ENCODE measurements at regions not wholly inside any gene's neighbourhood (a gene's known extent, or its start where the extent isn't known, plus 50 kb on each side); places are given as distances from the start of the nearest gene placed in this dataset.
"Not testable (repeated sequence)": the region's sequence is repeated elsewhere in the genome, so short reads cannot be mapped to it uniquely, and the experiment has no call there.

GRCh38 chr9:110029956-110030480 is 177.9 kb downstream of the C9orf152 start:
- CTCF ChIA-PET = interaction anchor here (1.0 kb wide), 1 partner anchor 123 kb away, joined by 3 read pairs; no protein-coding TSS in a partner anchor
- TF ChIP-seq, protein P1, sequence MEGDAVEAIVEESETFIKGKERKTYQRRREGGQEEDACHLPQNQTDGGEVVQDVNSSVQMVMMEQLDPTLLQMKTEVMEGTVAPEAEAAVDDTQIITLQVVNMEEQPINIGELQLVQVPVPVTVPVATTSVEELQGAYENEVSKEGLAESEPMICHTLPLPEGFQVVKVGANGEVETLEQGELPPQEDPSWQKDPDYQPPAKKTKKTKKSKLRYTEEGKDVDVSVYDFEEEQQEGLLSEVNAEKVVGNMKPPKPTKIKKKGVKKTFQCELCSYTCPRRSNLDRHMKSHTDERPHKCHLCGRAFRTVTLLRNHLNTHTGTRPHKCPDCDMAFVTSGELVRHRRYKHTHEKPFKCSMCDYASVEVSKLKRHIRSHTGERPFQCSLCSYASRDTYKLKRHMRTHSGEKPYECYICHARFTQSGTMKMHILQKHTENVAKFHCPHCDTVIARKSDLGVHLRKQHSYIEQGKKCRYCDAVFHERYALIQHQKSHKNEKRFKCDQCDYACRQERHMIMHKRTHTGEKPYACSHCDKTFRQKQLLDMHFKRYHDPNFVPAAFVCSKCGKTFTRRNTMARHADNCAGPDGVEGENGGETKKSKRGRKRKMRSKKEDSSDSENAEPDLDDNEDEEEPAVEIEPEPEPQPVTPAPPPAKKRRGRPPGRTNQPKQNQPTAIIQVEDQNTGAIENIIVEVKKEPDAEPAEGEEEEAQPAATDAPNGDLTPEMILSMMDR (IDR thresholded peaks at IDR 0.05; ENCODE audit: control extremely low read depth, extremely low read depth, low read depth, missing control alignments) = no peak
- POLR2A ChIA-PET = no interaction called here

DNA sequence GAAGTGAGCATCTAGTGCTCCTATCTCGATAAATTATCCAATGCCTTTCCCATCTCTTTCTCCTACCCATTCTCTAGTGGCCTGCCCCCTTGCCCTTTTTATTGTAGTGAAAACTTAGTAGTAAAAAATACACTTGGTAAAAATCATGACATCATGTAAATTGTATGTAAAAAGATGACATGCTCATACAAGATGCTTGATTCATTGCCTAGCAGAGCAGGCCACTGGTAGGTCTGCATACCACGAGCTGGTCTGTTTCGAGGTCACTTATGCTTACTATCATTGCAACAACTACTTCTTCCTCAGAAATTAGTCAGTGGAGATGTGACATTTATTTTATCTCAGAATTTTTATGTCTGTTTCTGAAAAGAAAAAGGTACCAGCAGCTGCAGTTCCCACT is 177.3 kb downstream of the C9orf152 start:
- ChIA-PET CTCF (interaction anchor here (1.2 to 1.5 kb wide), 2 partner anchors 14 to 19 kb away, joined by 4 read pairs; no protein-coding TSS in a partner anchor), POLR2A (no interaction called here)
- TF ChIP-seq, protein P1 (IDR thresholded peaks at IDR 0.05; ENCODE audit: control extremely low read depth, extremely low read depth, low read depth, missing control alignments) = no peak
- DNase-seq (ENCODE audit: extremely low spot score) = no peak

More at GRCh38 chr9:110029956-110030480, 177.9 kb downstream of the C9orf152 start:
- DNase-seq (ENCODE audit: extremely low spot score) = no peak

GRCh38 chr9:110031511-110032173 is 176.3 kb downstream of the C9orf152 start:
- CTCF ChIA-PET = interaction anchor here (1.2 to 1.5 kb wide), 3 partner anchors 13 to 18 kb away, joined by 4 read pairs; no protein-coding TSS in a partner anchor

GRCh38 chr9:110032532-110032931 is 175.4 kb downstream of the C9orf152 start:
- DNase-seq (ENCODE audit: extremely low spot score); POLR2A ChIA-PET: not testable (repeated sequence)
- CTCF ChIA-PET = interaction anchor here (1.3 kb wide), 1 partner anchor 12 kb away, joined by 4 read pairs; no protein-coding TSS in a partner anchor

More at GRCh38 chr9:110031511-110032173, 176.3 kb downstream of the C9orf152 start:
- POLR2A ChIA-PET = no interaction called here
- TF ChIP-seq, protein P1 (IDR thresholded peaks at IDR 0.05; ENCODE audit: control extremely low read depth, extremely low read depth, low read depth, missing control alignments) = no peak
- no peak for DNase-seq (ENCODE audit: extremely low spot score)

DNA sequence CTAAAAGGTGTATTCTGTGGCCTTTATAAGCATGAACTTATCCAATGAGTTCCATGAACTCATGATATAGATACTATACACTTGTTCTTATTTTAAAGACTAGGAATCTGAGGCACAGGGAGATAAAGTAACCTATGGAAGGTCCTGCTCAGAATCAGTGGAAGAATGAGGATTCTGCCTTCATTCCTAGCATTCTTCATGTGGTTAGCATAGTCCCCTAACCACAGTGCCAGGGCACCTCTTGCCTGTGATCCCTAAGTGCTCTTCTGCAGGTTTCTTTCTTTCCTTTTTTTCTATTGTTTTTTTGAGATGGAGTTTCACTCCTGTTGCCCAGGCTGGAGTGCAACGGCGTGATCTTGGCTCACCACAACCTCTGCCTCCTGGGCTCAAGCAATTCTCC is 174.1 kb downstream of the C9orf152 start:
- ChIA-PET CTCF (no interaction called here), POLR2A (no interaction called here)
- TF ChIP-seq, protein P1 (IDR thresholded peaks at IDR 0.05; ENCODE audit: control extremely low read depth, extremely low read depth, low read depth, missing control alignments) = no peak
- DNase-seq (ENCODE audit: extremely low spot score) = no peak

DNA sequence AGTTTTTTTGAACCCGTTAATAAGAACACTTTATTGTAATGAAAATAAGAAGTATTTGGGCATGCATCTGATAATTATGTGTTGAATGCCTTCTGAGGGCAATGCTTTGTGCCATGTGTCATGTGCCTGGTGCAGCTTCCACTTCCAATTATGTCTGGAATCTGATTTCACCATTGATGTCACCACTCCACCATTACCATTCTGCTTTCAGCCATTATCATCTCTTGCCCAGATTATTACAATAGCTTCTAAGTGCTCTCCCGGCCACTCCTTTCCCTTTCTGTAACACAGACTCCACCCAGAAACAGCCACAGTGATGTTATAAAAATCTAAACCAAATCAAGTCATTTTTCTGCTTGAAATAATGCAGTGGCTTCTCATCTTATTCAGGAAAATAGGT is 171.7 kb downstream of the C9orf152 start:
- TF ChIP-seq, protein P1 (IDR thresholded peaks at IDR 0.05; ENCODE audit: control extremely low read depth, extremely low read depth, low read depth, missing control alignments) = no peak
- CTCF ChIA-PET = interaction anchor here (1.5 to 1.6 kb wide), 2 partner anchors 16 to 21 kb away, joined by 3 read pairs; no protein-coding TSS in a partner anchor
- DNase-seq (ENCODE audit: extremely low spot score) = no peak
- POLR2A ChIA-PET = no interaction called here

DNA sequence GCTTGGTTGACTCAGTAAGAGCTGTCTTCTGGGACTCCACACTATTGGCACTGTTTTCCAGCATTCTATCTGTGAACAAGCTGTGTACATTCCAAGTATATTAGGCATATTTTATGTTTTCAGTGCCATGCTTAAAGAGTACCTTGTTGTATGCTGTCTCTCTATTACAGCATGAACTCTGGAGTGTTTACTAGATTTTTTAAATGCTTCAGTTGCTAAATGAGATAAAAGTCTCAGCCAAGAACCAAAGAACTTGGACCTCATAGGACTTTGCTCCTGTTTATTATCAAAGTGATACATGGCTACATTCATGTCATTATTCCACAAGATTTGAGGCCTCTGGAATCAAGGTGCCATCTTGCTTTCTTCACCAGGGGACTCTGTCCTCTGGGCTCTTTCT is 167.2 kb downstream of the C9orf152 start:
- no peak for DNase-seq (ENCODE audit: extremely low spot score)
- ChIA-PET POLR2A (no interaction called here), CTCF (no interaction called here)
- TF ChIP-seq, protein P1 (IDR thresholded peaks at IDR 0.05; ENCODE audit: control extremely low read depth, extremely low read depth, low read depth, missing control alignments) = no peak
